CD14-positive monocyte (primary cell): ENCODE measurements at regions not wholly inside any gene's neighbourhood (a gene's known extent, or its start where the extent isn't known, plus 50 kb on each side); places are given as distances from the start of the nearest gene placed in this dataset.

ENCODE experiments used
- DNase-seq, 3 donors: peaks; one replicate each; pipeline ENCODE4 v3.0.0-alpha.2; 2011 to 2022
- H2AFZ ChIP-seq: 2 replicates; pipeline ENCODE4 v1.6.0; 2012; ENCODE audit warnings: mild to moderate bottlenecking, low read depth, low read length, inconsistent platforms; ENCODE audit not compliant: insufficient read depth, poor library complexity, severe bottlenecking
- H3K27ac ChIP-seq, 2 donors: 1 replicate in 1 of 2; 2 replicates in 1 of 2; pipeline ENCODE4 v1.5.1; 2012 to 2013; ENCODE audit warnings: low read length in 2 of 2, control low read depth in 1 of 2, inconsistent platforms in 1 of 2, low read depth in 1 of 2, mild to moderate bottlenecking in 1 of 2
- H3K27me3 ChIP-seq, 2 donors: one replicate each; pipeline versions ENCODE4 v1.6.0 to v1.6.1; 2011 to 2013; ENCODE audit warnings: low read length in 2 of 2; ENCODE audit not compliant: control insufficient read depth in 2 of 2, insufficient read depth in 2 of 2
- H3K36me3 ChIP-seq, 2 donors: replicated peaks in 1 of 2; 1 replicate in 1 of 2; 2 replicates in 1 of 2; pipeline versions ENCODE4 v1.5.1 to v1.6.1; 2012 to 2013; ENCODE audit warnings: low read length in 2 of 2, control low read depth in 1 of 2, inconsistent platforms in 1 of 2, mild to moderate bottlenecking in 1 of 2; ENCODE audit not compliant: insufficient read depth in 2 of 2, control insufficient read depth in 1 of 2
- H3K4me1 ChIP-seq, 2 donors: 1 replicate in 1 of 2; 2 replicates in 1 of 2; pipeline versions ENCODE4 v1.5.1 to v1.6.1; 2012 to 2013; ENCODE audit warnings: low read length in 2 of 2, control low read depth in 1 of 2, inconsistent platforms in 1 of 2, mild to moderate bottlenecking in 1 of 2, moderate library complexity in 1 of 2; ENCODE audit not compliant: insufficient read depth in 2 of 2, control insufficient read depth in 1 of 2
- H3K4me2 ChIP-seq: replicated peaks from 2 replicates; pipeline ENCODE3; 2012; ENCODE audit warnings: low read length, moderate library complexity, mild to moderate bottlenecking; ENCODE audit not compliant: poor library complexity, severe bottlenecking; ENCODE audit errors: extremely low read depth
- H3K4me3 ChIP-seq, 3 experiments: fragments of 200-600 bp in 1 of 3; sonication (generic) in 1 of 3; replicated peaks in 1 of 3; 1 replicate in 2 of 3; 2 replicates in 1 of 3; pipeline ENCODE4 v1.5.1; 2011 to 2013; ENCODE audit warnings: low read length in 3 of 3, mild to moderate bottlenecking in 3 of 3, control low read depth in 2 of 3, low read depth in 2 of 3, inconsistent platforms in 1 of 3, moderate library complexity in 1 of 3
- H3K79me2 ChIP-seq: 2 replicates; pipeline ENCODE4 v1.6.0; 2012; ENCODE audit warnings: mild to moderate bottlenecking, control low read depth, inconsistent platforms, low read length, moderate library complexity; ENCODE audit not compliant: insufficient read depth
- H3K9ac ChIP-seq: 2 replicates; pipeline ENCODE4 v1.6.0; 2017; ENCODE audit warnings: low read length, mild to moderate bottlenecking; ENCODE audit not compliant: insufficient read depth, poor library complexity, severe bottlenecking
- H3K9me3 ChIP-seq, 2 donors: replicated peaks in 1 of 2; 1 replicate in 1 of 2; 2 replicates in 1 of 2; pipeline versions ENCODE4 v1.5.1 to v1.6.1; 2012 to 2013; ENCODE audit warnings: low read length in 2 of 2, control low read depth in 1 of 2; ENCODE audit not compliant: control insufficient read depth in 1 of 2, insufficient read depth in 1 of 2
- H4K20me1 ChIP-seq: 2 replicates; pipeline ENCODE4 v1.6.0; 2012; ENCODE audit warnings: mild to moderate bottlenecking, low read length, control low read depth, moderate library complexity; ENCODE audit not compliant: insufficient read depth
- H3K27ac Mint-ChIP-seq, 7 donors: one replicate each; pipeline ENCODE4 v1.8.0; 2020; ENCODE audit warnings: mild to moderate bottlenecking in 7 of 7, mixed read lengths in 7 of 7, moderate library complexity in 6 of 7, inconsistent platforms in 2 of 7
- H3K27me3 Mint-ChIP-seq, 3 donors: one replicate each; pipeline ENCODE4 v1.8.0; 2021 to 2022; ENCODE audit warnings: low read depth in 3 of 3, mild to moderate bottlenecking in 3 of 3, mixed read lengths in 3 of 3, moderate library complexity in 3 of 3, inconsistent platforms in 1 of 3
- H3K36me3 Mint-ChIP-seq, 2 donors: one replicate each; pipeline ENCODE4 v1.8.0; 2020; ENCODE audit warnings: mixed read lengths in 2 of 2, inconsistent platforms in 1 of 2, mild to moderate bottlenecking in 1 of 2
- H3K4me1 Mint-ChIP-seq: one replicate; pipeline ENCODE4 v1.8.0; 2020; ENCODE audit warnings: mild to moderate bottlenecking, mixed read lengths
- H3K4me3 Mint-ChIP-seq, 2 donors: one replicate each; pipeline ENCODE4 v1.8.0; 2020; ENCODE audit warnings: mild to moderate bottlenecking in 2 of 2, mixed read lengths in 2 of 2, moderate library complexity in 1 of 2
- H3K9me3 Mint-ChIP-seq, 7 donors: one replicate each; pipeline ENCODE4 v1.8.0; 2020 to 2022; ENCODE audit warnings: mixed read lengths in 7 of 7, mild to moderate bottlenecking in 6 of 7, moderate library complexity in 6 of 7, inconsistent platforms in 2 of 7
- WGBS: methylation state at CpG from one replicate; pipeline ENCODE4 v1.1.5; 2013; ENCODE audit warnings: missing lambda C conversion rate; ENCODE audit not compliant: insufficient coverage; 5-methylcytosine and 5-hydroxymethylcytosine counted together
- intact Hi-C, 2 donors: fragments of 100-400 bp; cut with micrococcal nuclease; formaldehyde crosslinking; loops; one replicate each; pipeline versions ENCODE4 v1.15.0 to v1.15.1; 2023
- TF ChIP-seq, protein P1 (sequence below): fragments of 200-600 bp; IDR thresholded peaks from one replicate; pipeline ENCODE4 v1.8.0; 2022; ENCODE audit warnings: antibody characterized with exemption, mild to moderate bottlenecking

GRCh38 chr10:2439983-2440382 is 627.4 kb upstream of the PFKP start:
- intact Hi-C loops = no loop called here
- Mint-ChIP-seq H3K4me1 (no peaks in the 10 kb centered on the region), H3K27me3 (peaks cover 0 to 2% (median 0%) of the 10 kb centered on the region in 3 donors), H3K36me3 (no peaks in the 10 kb centered on the region), H3K9me3 (peaks cover 0 to 10% (median 5%) of the 10 kb centered on the region in 7 donors), H3K27ac (no peak overlapping the region), H3K4me3 (no peak overlapping the region)
- no peak overlapping the region for H3K27ac ChIP-seq
- H3K9ac ChIP-seq = no peak overlapping the region
- H3K4me2 ChIP-seq = no peak overlapping the region
- 78% methylated on average over 2 of the region's 4 CpGs for WGBS
- peaks cover 6 to 17% of the 10 kb centered on the region in 2 donors for H3K9me3 ChIP-seq
- no peaks in the 10 kb centered on the region for H3K79me2 ChIP-seq
- TF ChIP-seq, protein P1, sequence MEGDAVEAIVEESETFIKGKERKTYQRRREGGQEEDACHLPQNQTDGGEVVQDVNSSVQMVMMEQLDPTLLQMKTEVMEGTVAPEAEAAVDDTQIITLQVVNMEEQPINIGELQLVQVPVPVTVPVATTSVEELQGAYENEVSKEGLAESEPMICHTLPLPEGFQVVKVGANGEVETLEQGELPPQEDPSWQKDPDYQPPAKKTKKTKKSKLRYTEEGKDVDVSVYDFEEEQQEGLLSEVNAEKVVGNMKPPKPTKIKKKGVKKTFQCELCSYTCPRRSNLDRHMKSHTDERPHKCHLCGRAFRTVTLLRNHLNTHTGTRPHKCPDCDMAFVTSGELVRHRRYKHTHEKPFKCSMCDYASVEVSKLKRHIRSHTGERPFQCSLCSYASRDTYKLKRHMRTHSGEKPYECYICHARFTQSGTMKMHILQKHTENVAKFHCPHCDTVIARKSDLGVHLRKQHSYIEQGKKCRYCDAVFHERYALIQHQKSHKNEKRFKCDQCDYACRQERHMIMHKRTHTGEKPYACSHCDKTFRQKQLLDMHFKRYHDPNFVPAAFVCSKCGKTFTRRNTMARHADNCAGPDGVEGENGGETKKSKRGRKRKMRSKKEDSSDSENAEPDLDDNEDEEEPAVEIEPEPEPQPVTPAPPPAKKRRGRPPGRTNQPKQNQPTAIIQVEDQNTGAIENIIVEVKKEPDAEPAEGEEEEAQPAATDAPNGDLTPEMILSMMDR = no peak
- H3K4me3 ChIP-seq = no peak overlapping the region
- H2AFZ ChIP-seq = no peak overlapping the region
- no peaks in the 10 kb centered on the region for H3K36me3 ChIP-seq
- no peaks in the 10 kb centered on the region for H3K4me1 ChIP-seq
- no peaks in the 10 kb centered on the region for H3K27me3 ChIP-seq
- no peak for DNase-seq
- no peaks in the 10 kb centered on the region for H4K20me1 ChIP-seq

- Histone ChIP-seq H3K4me1 (no peaks in the 10 kb centered on the region), H3K9ac (no peak overlapping the region), H3K9me3 (peaks cover 7 to 19% of the 10 kb centered on the region in 2 donors), H3K79me2 (no peaks in the 10 kb centered on the region), H4K20me1 (no peaks in the 10 kb centered on the region), H3K27ac (no peak overlapping the region), H3K36me3 (no peaks in the 10 kb centered on the region), H3K4me3 (no peak overlapping the region), H2AFZ (no peak overlapping the region), H3K4me2 (no peak overlapping the region), H3K27me3 (no peaks in the 10 kb centered on the region)
- H3K4me1 Mint-ChIP-seq = no peaks in the 10 kb centered on the region
- H3K4me3 Mint-ChIP-seq = no peak overlapping the region
- DNase-seq = no peak
- TF ChIP-seq, protein P1 = no peak
- peaks cover 0 to 2% (median 0%) of the 10 kb centered on the region in 3 donors for H3K27me3 Mint-ChIP-seq
- H3K9me3 Mint-ChIP-seq = peaks cover 3 to 14% (median 9%) of the 10 kb centered on the region in 7 donors
- WGBS = 64% methylated on average over 5 of the region's 8 CpGs
- H3K27ac Mint-ChIP-seq = no peak overlapping the region
- no peaks in the 10 kb centered on the region for H3K36me3 Mint-ChIP-seq
- intact Hi-C loops = no loop called here
Observed at GRCh38 chr10:2439000-2439399, 628.3 kb upstream of the PFKP start.
